DOHH2 (cell line): ENCODE measurements at regions not wholly inside any gene's neighbourhood (a gene's known extent, or its start where the extent isn't known, plus 50 kb on each side); places are given as distances from the start of the nearest gene placed in this dataset.

Experiments used
- EZH2phosphoT487 ChIP-seq: fragments of 200-600 bp; sonication (generic); IDR thresholded peaks from 2 replicates; pipeline ENCODE4 v1.6.1; 2017; ENCODE audit warnings: borderline replicate concordance, mild to moderate bottlenecking, antibody characterized with exemption, low read length, moderate library complexity, mixed read lengths
- TF ChIP-seq, protein P1 (sequence below): fragments of 200-600 bp; sonication (generic); IDR thresholded peaks from one replicate; pipeline ENCODE4 v1.5.1; 2014; ENCODE audit warnings: antibody characterized with exemption, mild to moderate bottlenecking, low read depth, low read length; ENCODE audit not compliant: poor library complexity, severe bottlenecking

DNA sequence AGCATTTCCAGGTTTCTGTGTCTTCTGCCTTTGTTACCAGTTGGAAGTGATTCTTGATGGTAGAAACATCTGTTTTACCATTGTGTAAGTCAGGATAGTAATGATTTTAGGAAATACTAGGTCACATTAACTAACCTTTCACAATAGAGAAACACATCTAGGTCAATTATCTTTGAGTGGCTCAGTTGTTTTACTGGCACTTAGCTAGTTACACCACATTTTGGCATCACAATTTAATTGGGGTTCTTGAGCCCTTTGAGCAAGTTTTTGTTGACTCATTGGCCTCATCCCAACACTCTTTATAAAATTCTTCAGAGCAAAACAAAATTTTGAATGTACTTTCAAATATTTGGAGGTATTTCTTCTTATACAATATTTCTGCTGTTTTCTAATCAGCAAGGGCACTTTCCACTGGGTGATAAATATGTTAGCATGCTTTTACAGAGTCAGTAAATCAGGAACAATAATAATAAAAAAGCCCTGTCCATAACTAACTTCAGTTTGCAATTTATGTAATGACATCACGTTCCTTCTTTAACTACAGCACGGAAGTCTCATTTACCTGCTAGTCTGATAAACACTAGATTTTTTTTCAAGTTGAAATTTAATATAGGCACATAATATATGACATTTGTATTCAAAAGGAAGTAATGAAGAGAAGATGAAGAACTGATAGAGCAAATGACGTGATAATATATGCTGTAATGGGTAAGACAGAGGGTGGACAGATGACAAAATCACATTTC, 64.8 kb upstream of the GK2 start:
- TF ChIP-seq, protein P1, sequence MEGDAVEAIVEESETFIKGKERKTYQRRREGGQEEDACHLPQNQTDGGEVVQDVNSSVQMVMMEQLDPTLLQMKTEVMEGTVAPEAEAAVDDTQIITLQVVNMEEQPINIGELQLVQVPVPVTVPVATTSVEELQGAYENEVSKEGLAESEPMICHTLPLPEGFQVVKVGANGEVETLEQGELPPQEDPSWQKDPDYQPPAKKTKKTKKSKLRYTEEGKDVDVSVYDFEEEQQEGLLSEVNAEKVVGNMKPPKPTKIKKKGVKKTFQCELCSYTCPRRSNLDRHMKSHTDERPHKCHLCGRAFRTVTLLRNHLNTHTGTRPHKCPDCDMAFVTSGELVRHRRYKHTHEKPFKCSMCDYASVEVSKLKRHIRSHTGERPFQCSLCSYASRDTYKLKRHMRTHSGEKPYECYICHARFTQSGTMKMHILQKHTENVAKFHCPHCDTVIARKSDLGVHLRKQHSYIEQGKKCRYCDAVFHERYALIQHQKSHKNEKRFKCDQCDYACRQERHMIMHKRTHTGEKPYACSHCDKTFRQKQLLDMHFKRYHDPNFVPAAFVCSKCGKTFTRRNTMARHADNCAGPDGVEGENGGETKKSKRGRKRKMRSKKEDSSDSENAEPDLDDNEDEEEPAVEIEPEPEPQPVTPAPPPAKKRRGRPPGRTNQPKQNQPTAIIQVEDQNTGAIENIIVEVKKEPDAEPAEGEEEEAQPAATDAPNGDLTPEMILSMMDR = no peak
- no peak for TF ChIP-seq EZH2phosphoT487
